ENCODE measurements at regions not wholly inside any gene's neighbourhood (a gene's known extent, or its start where the extent isn't known, plus 50 kb on each side); places are given as distances from the start of the nearest gene placed in this dataset.

DNA sequence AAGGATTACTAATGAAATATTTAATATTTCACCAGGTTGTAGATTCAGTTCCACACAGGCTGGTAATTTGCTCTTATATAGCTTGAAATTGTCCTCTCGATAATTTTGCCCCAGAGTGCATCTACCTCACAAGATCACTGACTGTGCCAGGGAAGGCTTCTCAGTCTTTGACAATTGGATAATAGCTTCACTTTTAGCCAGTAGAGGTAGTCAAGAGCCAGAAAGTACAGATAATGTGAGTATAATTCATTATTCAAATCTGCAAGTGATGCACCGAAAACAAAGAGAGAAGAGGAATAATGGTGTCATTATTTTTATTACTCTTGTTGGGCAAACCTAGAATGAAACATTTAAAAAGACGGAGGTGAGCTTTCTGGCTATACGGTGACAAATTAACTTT lies 292.8 kb downstream of the EN1 start:
- TF ChIP-seq, protein P1, sequence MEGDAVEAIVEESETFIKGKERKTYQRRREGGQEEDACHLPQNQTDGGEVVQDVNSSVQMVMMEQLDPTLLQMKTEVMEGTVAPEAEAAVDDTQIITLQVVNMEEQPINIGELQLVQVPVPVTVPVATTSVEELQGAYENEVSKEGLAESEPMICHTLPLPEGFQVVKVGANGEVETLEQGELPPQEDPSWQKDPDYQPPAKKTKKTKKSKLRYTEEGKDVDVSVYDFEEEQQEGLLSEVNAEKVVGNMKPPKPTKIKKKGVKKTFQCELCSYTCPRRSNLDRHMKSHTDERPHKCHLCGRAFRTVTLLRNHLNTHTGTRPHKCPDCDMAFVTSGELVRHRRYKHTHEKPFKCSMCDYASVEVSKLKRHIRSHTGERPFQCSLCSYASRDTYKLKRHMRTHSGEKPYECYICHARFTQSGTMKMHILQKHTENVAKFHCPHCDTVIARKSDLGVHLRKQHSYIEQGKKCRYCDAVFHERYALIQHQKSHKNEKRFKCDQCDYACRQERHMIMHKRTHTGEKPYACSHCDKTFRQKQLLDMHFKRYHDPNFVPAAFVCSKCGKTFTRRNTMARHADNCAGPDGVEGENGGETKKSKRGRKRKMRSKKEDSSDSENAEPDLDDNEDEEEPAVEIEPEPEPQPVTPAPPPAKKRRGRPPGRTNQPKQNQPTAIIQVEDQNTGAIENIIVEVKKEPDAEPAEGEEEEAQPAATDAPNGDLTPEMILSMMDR (IDR thresholded peaks at IDR 0.05), result no peak
- TF ChIP-seq EP300 (IDR thresholded peaks at IDR 0.05), result no peak

Measured in ovary (tissue), 3 donors.